HUES64 (cell line): ENCODE measurements at regions not wholly inside any gene's neighbourhood (a gene's known extent, or its start where the extent isn't known, plus 50 kb on each side); places are given as distances from the start of the nearest gene placed in this dataset.
"Not testable (repeated sequence)": the region's sequence is repeated elsewhere in the genome, so short reads cannot be mapped to it uniquely, and the experiment has no call there.

Experiments used
- H3K27ac ChIP-seq: 2 replicates; pipeline ENCODE4 v1.7.0; 2013; ENCODE audit warnings: low read depth, low read length, inconsistent platforms
- H3K27me3 ChIP-seq: 2 replicates; pipeline ENCODE4 v1.6.1; 2013; ENCODE audit warnings: mild to moderate bottlenecking, low read length; ENCODE audit not compliant: insufficient read depth
- H3K36me3 ChIP-seq: 2 replicates; pipeline ENCODE4 v1.6.1; 2013; ENCODE audit warnings: mild to moderate bottlenecking, low read length; ENCODE audit not compliant: insufficient read depth
- H3K4me1 ChIP-seq: 2 replicates; pipeline ENCODE4 v1.6.1; 2013; ENCODE audit warnings: mild to moderate bottlenecking, low read length, moderate library complexity; ENCODE audit not compliant: insufficient read depth
- H3K4me3 ChIP-seq: 2 replicates; pipeline ENCODE4 v1.5.1; 2013; ENCODE audit warnings: mild to moderate bottlenecking, low read length, moderate library complexity
- H3K9ac ChIP-seq: 2 replicates; pipeline ENCODE4 v1.6.1; 2013; ENCODE audit warnings: mild to moderate bottlenecking, low read depth, low read length
- H3K9me3 ChIP-seq: 2 replicates; pipeline ENCODE4 v1.6.1; 2013; ENCODE audit warnings: low read depth, low read length; ENCODE audit not compliant: insufficient read depth
- WGBS: fragments of 150-250, 120-280 bp; methylation state at CpG from one replicate; pipeline ENCODE4 v1.1.7; 2013; ENCODE audit warnings: missing lambda C conversion rate; 5-methylcytosine and 5-hydroxymethylcytosine counted together

GRCh38 chr2:34176693-34177092, 577.6 kb upstream of the FAM98A start:
- no peaks in the 10 kb centered on the region for H3K9me3 ChIP-seq
- no peak overlapping the region for H3K4me3 ChIP-seq
- H3K27ac ChIP-seq = no peak overlapping the region

DNA sequence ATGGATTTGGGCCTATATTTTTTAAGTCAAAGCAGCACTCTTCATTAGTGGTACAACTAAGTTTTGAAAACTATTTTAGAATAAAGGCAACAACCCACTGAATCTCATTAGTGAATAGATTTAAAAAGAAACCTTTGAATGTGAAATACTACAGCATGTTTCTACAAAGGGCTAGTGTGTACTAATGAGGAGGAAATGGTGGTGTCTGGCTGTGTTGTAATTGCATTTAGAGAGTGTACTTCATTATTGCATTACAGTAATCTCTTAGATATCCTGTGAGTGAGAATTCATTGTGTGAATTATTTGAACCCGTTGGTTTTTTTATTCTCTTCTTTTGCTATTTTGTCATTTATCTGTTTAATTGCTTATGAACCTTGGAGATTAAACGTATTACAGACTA, 575.4 kb upstream of the FAM98A start:
- Histone ChIP-seq H3K9ac (no peak overlapping the region), H3K4me3 (no peak overlapping the region), H3K27ac (no peak overlapping the region), H3K36me3 (no peaks in the 10 kb centered on the region), H3K4me1 (no peaks in the 10 kb centered on the region), H3K9me3 (no peaks in the 10 kb centered on the region), H3K27me3 (no peaks in the 10 kb centered on the region)
- 86% methylated on average over 1 of the region's 2 CpGs for whole genome bisulfite sequencing

More at GRCh38 chr2:34176693-34177092, 577.6 kb upstream of the FAM98A start:
- Histone ChIP-seq H3K9ac (no peak overlapping the region), H3K27me3 (no peaks in the 10 kb centered on the region), H3K4me1 (no peaks in the 10 kb centered on the region), H3K36me3 (no peaks in the 10 kb centered on the region)

- Histone ChIP-seq H3K9ac (no peak overlapping the region), H3K27ac (no peak overlapping the region), H3K27me3 (no peaks in the 10 kb centered on the region), H3K4me1 (no peaks in the 10 kb centered on the region), H3K36me3 (no peaks in the 10 kb centered on the region), H3K9me3 (no peaks in the 10 kb centered on the region), H3K4me3 (no peak overlapping the region)
- 90% methylated on average over 4 of the region's 4 CpGs for WGBS
These were observed 563.1 kb upstream of the FAM98A start for GRCh38 chr2:34162231-34162630.

DNA sequence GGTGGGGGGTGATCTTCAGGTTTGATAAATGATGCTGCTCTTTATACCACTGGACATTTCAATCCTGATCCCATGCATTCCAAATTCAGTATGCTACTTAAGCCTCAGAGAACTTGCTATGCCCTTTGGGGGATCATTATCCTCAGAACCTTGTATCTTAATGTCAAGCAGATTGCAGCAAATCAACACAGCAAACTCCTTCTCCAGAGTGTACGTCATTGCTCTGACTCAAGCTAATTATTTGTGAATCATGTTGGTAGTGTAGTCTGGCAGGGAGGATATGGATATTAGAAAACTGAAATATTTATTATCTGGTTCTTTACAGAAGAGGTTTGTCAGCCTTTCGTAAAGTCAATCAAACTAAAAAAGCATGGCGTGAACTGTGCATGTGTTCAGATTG, 562.5 kb upstream of the FAM98A start:
- Histone ChIP-seq H3K27me3 (no peaks in the 10 kb centered on the region), H3K9ac (no peak overlapping the region), H3K27ac (no peak overlapping the region), H3K4me3 (no peak overlapping the region), H3K4me1 (no peaks in the 10 kb centered on the region), H3K9me3 (no peaks in the 10 kb centered on the region), H3K36me3 (no peaks in the 10 kb centered on the region)
- WGBS = 96% methylated on average over 3 of the region's 3 CpGs

DNA sequence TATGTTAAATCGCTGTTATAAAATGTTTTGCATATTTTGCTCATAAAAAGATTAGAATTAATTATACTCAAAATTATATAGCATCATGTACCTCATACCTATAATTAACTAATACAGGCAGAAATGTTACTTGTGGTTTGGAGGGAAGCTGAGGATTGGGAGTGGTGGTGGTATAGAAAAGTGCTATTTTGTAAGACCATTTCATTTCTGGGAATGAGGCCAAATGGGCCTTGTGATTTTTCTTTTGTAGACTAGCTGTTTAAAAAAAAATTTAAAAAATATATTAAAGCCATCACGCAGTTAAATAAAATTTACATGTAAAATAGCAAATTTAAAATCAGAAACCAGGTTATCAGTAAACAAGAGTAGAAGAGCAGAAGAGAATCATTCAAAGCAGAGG, 560.8 kb upstream of the FAM98A start:
- H3K36me3 ChIP-seq = no peaks in the 10 kb centered on the region
- H3K4me3 ChIP-seq = no peak overlapping the region
- H3K9me3 ChIP-seq = no peaks in the 10 kb centered on the region
- H3K9ac ChIP-seq = no peak overlapping the region
- H3K27ac ChIP-seq = no peak overlapping the region
- WGBS = no CpG with 5 or more reads among the region's 2 CpGs
- no peaks in the 10 kb centered on the region for H3K4me1 ChIP-seq
- no peaks in the 10 kb centered on the region for H3K27me3 ChIP-seq

DNA sequence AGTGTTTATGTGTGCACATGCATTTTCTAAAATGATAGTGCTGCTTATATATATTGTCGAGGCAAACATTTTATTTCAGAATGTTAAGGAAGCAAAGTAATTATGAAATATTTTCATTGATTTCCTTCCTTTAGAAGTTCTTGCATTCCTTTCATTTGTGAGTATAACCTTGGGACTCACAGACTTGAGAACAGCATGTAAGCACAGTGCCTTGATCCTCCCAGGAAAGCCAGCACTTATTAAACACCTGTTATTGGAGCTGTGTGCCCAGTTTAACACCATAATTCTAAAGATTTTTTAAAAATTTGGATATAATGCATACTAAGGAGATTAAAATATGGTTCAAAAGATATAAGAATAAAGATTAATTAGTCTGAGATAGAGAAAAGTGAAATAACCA, 554.4 kb upstream of the FAM98A start:
- H3K27ac ChIP-seq = no peak overlapping the region
- no peak overlapping the region for H3K9ac ChIP-seq
- no peak overlapping the region for H3K4me3 ChIP-seq
- H3K9me3 ChIP-seq = 0 out of 2 replicates have a peak, but pooled peaks cover 3% of the 10 kb centered on the region
- 83% methylated on average over 1 of the region's 1 CpG for WGBS
- H3K36me3 ChIP-seq = no peaks in the 10 kb centered on the region
- no peaks in the 10 kb centered on the region for H3K4me1 ChIP-seq
- H3K27me3 ChIP-seq = no peaks in the 10 kb centered on the region

- H3K27me3 ChIP-seq = no peaks in the 10 kb centered on the region
- H3K36me3 ChIP-seq = no peaks in the 10 kb centered on the region
- no peak overlapping the region for H3K4me3 ChIP-seq
- peaks cover 38% of the 10 kb centered on the region for H3K9me3 ChIP-seq
- H3K4me1 ChIP-seq = no peaks in the 10 kb centered on the region
- H3K27ac ChIP-seq = no peak overlapping the region
- WGBS = 98% methylated on average over 8 of the region's 8 CpGs
- no peak overlapping the region for H3K9ac ChIP-seq
These were observed 548.7 kb upstream of the FAM98A start for GRCh38 chr2:34147780-34148179.

- Histone ChIP-seq H3K36me3 (no peaks in the 10 kb centered on the region), H3K4me1 (no peaks in the 10 kb centered on the region), H3K9ac (no peak overlapping the region), H3K27ac (no peak overlapping the region), H3K4me3 (no peak overlapping the region), H3K9me3 (peaks cover 37% of the 10 kb centered on the region), H3K27me3 (no peaks in the 10 kb centered on the region)
- WGBS = 100% methylated on average over 1 of the region's 1 CpG
These were observed 544.0 kb upstream of the FAM98A start for GRCh38 chr2:34143149-34143548.

GRCh38 chr2:34142531-34143008, 543.5 kb upstream of the FAM98A start:
- WGBS = 97% methylated on average over 18 of the region's 18 CpGs
- H3K9me3 ChIP-seq = peaks cover 34% of the 10 kb centered on the region

DNA sequence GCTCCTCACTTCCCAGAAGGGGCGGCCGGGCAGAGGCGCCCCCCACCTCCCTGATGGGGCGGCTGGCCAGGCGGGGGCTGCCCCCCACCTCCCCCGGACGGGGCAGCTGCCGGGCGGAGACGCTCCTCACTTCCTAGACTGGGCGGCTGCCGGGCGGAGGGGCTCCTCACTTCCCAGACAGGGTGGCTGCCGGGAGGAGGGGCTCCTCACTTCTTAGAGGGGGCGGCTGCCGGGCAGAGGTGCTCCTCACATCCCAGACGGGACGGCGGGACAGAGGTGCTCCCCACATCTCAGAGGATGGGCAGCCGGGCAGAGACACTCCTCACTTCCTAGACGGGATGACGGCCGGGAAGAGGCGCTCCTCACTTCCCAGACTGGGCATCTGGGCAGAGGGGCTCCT, 534.0 kb upstream of the FAM98A start:
- H3K9ac ChIP-seq, H3K4me3 ChIP-seq, H3K27ac ChIP-seq, H3K4me1 ChIP-seq, H3K27me3 ChIP-seq, H3K36me3 ChIP-seq: not testable (repeated sequence)
- 96% methylated on average over 24 of the region's 24 CpGs for WGBS
- peaks cover 15% of the 10 kb centered on the region for H3K9me3 ChIP-seq

More at GRCh38 chr2:34142531-34143008, 543.5 kb upstream of the FAM98A start:
- H3K36me3 ChIP-seq, H3K27ac ChIP-seq, H3K4me1 ChIP-seq, H3K4me3 ChIP-seq, H3K9ac ChIP-seq, H3K27me3 ChIP-seq: not testable (repeated sequence)

DNA sequence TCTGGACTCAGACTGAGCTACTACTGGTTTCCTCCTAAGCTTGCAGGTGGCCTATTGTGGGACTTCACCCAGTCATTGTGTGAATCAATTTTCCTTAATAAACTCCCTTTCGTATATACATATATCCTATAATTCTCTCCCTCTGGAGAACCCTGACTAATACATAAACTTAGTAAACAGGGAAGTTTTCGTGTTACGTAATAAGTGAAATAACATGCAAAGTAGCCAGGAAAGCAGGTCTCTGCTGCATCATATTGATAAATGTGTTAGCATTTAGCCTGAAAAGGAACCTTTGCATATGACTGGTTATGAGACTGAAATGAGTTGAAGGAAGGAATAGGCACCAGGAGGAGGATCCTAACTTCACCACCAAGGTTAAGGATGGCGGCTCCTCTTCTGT, 527.2 kb upstream of the FAM98A start:
- Histone ChIP-seq H3K9me3 (0 out of 2 replicates have a peak, but pooled peaks cover 3% of the 10 kb centered on the region), H3K27me3 (no peaks in the 10 kb centered on the region), H3K9ac (no peak overlapping the region), H3K4me1 (no peaks in the 10 kb centered on the region), H3K4me3 (no peak overlapping the region), H3K36me3 (no peaks in the 10 kb centered on the region), H3K27ac (no peak overlapping the region)
- WGBS = 94% methylated on average over 4 of the region's 4 CpGs
